ENCODE measurements at regions not wholly inside any gene's neighbourhood (a gene's known extent, or its start where the extent isn't known, plus 50 kb on each side); places are given as distances from the start of the nearest gene placed in this dataset.

DNA sequence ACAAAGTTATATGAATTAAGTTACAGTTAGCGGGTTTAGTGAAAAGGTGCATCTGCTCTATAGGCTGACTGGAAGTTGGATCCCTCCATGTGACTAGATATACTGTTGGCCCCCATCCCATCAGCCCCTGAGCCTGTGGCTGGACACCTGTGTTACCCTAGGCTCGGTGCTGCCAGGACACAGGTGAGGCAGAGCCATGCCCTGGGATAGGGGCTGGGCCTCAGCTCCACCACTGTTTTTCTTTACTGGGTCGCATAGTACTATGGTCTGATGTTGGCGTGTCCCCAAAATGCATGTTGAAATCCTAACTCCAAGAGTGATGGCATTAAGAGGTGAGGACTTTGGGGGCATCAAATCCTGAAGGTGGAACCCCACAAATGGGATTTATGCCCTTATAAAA lies 638.6 kb upstream of the ID2 start:
- no peaks in the 10 kb centered on the region for H3K36me3 Mint-ChIP-seq (ENCODE audit: low read depth)
- peaks cover 8% of the 10 kb centered on the region for H3K27me3 Mint-ChIP-seq (ENCODE audit: insufficient read depth)
- H3K27ac Mint-ChIP-seq = no peak overlapping the region
- H3K4me1 Mint-ChIP-seq (ENCODE audit: low read depth) = no peaks in the 10 kb centered on the region
- no peak overlapping the region for H3K4me3 Mint-ChIP-seq
- TF ChIP-seq, protein P1, sequence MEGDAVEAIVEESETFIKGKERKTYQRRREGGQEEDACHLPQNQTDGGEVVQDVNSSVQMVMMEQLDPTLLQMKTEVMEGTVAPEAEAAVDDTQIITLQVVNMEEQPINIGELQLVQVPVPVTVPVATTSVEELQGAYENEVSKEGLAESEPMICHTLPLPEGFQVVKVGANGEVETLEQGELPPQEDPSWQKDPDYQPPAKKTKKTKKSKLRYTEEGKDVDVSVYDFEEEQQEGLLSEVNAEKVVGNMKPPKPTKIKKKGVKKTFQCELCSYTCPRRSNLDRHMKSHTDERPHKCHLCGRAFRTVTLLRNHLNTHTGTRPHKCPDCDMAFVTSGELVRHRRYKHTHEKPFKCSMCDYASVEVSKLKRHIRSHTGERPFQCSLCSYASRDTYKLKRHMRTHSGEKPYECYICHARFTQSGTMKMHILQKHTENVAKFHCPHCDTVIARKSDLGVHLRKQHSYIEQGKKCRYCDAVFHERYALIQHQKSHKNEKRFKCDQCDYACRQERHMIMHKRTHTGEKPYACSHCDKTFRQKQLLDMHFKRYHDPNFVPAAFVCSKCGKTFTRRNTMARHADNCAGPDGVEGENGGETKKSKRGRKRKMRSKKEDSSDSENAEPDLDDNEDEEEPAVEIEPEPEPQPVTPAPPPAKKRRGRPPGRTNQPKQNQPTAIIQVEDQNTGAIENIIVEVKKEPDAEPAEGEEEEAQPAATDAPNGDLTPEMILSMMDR (IDR thresholded peaks at IDR 0.05) = no peak
- no peaks in the 10 kb centered on the region; the same call in 1 of the 2 replicates for H3K9me3 Mint-ChIP-seq
- DNase-seq = no peak

DNA sequence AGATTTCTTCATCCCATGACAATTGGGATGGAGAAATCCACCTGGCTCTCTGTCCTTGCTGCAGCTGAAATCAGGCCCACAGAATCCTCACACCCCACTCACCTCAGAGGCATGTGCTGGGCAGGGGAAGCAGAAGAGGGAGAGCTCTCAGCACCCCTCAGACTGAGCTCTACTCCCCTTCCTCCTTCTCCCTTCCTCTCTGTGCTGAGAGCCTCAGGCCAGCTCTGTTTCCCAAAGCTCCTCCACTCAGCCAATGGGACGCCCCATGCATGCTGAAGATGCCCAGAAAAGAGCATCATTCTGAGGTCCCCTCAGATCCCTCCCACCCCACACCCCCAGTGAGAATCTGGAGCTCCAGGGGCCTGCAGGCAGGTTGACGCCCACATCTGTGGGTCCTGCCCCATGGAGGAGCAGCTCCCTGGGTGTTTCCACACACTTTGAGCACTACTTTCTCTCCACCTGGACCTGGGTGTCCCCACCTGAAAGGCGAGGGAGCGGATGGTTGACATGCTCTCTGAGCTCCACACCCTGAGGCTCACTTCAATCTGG lies 637.7 kb upstream of the ID2 start:
- no peak for DNase-seq
- Mint-ChIP-seq H3K27me3 (ENCODE audit: insufficient read depth) (peaks cover 8% of the 10 kb centered on the region), H3K36me3 (ENCODE audit: low read depth) (no peaks in the 10 kb centered on the region), H3K27ac (no peak overlapping the region), H3K4me3 (no peak overlapping the region), H3K9me3 (no peaks in the 10 kb centered on the region; the same call in 1 of the 2 replicates), H3K4me1 (ENCODE audit: low read depth) (no peaks in the 10 kb centered on the region)
- TF ChIP-seq, protein P1 (IDR thresholded peaks at IDR 0.05) = no peak

DNA sequence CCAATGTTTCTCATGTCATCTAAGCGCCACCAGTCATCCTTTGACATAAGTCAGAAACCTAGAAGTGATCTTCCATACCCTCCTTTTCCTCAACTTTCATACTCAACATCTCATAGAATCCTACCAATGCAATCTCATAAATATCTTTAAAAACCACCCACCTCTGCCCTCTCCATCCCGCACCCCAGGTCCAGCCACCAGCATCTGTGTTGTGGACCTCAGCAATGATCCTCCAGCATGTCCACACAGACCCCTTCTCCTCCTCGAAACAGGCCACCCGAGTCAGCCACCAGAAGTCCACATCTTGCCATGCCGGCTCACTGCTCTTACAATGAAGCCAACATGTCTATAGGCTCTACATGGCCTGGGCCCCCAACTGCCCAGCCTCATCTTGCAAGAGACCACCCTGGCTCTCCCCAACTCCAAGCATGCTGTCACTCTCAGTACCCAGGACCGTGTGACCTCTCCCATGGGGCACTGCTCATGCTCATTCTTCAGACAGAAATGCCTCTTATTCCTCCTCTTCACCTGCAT lies 636.7 kb upstream of the ID2 start:
- DNase-seq = no peak
- Mint-ChIP-seq H3K9me3 (no peaks in the 10 kb centered on the region; the same call in 1 of the 2 replicates), H3K4me1 (ENCODE audit: low read depth) (no peaks in the 10 kb centered on the region), H3K27ac (no peak overlapping the region), H3K36me3 (ENCODE audit: low read depth) (no peaks in the 10 kb centered on the region), H3K27me3 (ENCODE audit: insufficient read depth) (peaks cover 8% of the 10 kb centered on the region), H3K4me3 (no peak overlapping the region)
- TF ChIP-seq, protein P1 (IDR thresholded peaks at IDR 0.05) = no peak

DNA sequence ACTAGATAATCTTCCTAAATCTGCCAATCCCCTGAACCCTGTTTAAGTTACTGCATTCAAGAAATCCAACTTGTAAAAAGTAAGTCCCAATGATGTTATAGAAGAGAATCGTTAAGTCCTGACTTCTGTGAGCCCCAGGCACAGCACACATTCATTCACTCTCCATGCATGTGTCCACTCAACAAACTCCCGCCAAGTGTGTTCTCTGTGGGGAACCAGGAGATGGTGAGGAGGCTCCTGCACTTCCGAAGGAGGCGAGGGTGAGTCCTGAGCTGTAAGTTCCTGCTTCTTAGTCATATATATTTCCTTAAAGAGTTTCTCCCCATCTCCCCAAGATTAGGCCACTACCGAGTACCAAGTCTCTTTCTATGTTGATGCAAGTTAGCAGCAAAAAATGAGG lies 635.0 kb upstream of the ID2 start:
- H3K36me3 Mint-ChIP-seq (ENCODE audit: low read depth) = no peaks in the 10 kb centered on the region
- TF ChIP-seq, protein P1 (IDR thresholded peaks at IDR 0.05) = no peak
- no peaks in the 10 kb centered on the region; the same call in 1 of the 2 replicates for H3K9me3 Mint-ChIP-seq
- no peak overlapping the region for H3K27ac Mint-ChIP-seq
- no peaks in the 10 kb centered on the region for H3K4me1 Mint-ChIP-seq (ENCODE audit: low read depth)
- no peak overlapping the region for H3K4me3 Mint-ChIP-seq
- no peak for DNase-seq
- H3K27me3 Mint-ChIP-seq (ENCODE audit: insufficient read depth) = peaks cover 8% of the 10 kb centered on the region

DNA sequence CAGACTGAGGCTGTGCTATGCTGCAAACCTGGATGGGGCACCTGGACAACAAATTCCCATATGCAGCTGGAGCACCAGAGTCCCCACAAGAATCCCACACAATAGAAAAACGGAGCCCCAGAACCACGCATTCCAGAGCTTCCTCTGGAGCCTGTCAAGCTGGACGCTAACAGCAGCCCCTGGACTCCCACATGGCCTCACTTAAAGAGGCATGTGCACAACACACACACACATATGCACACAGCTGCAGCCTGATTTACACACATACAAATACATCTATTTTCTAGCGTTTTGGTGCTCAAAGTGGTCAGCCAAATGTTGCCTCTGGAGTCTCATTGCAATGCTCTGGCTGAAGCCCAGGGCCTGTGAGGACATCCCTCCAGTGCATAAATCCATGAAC lies 632.7 kb upstream of the ID2 start:
- DNase-seq = no peak
- Mint-ChIP-seq H3K36me3 (ENCODE audit: low read depth) (no peaks in the 10 kb centered on the region), H3K27me3 (ENCODE audit: insufficient read depth) (peaks cover 8% of the 10 kb centered on the region), H3K27ac (no peak overlapping the region), H3K9me3 (no peaks in the 10 kb centered on the region), H3K4me1 (ENCODE audit: low read depth) (no peaks in the 10 kb centered on the region), H3K4me3 (no peak overlapping the region)
- TF ChIP-seq, protein P1 (IDR thresholded peaks at IDR 0.05) = no peak

Data from HFFc6 (cell line).